ENCODE measurements at regions not wholly inside any gene's neighbourhood (a gene's known extent, or its start where the extent isn't known, plus 50 kb on each side); places are given as distances from the start of the nearest gene placed in this dataset.

DNA sequence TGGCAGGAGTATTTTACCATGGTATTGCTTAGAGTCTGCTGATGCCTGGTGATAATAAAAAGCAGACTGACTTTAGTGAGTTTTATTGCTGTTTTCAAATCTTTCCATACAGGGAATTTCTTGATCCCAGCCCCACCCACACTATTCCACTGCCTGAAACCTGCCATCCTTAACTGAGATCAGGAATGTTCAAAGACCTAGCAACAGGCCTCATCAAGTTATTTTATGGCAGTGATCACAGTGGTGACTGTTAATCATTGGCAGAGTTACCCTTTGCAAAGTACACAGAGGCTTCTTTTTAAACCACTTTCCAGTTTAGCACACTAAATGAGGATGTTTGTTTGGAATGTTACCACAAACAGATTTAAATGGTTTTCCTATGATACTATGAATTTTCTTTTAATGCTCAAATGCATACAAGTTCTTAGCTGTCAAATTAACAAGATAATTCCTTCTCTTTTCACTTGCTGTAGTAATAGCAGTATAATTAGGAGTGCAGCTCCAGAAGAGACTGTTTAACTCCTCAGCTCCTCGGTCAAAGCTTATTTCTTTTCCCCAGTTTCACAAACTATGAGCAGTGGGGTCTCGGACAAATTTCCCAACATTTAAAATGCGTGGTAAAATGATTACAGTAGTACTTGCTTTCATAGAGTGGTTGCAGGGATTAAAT lies 69.9 kb upstream of the USP25 start:
- Histone ChIP-seq H3K9me3 (ENCODE audit: low read depth) (no peaks in the 10 kb centered on the region), H3K36me3 (no peaks in the 10 kb centered on the region), H2AFZ (replicated peaks) (no peak overlapping the region), H3K4me3 (no peak overlapping the region), H3F3A (ENCODE audit: low read depth) (no peaks in the 10 kb centered on the region), H4K20me1 (ENCODE audit: low read depth) (no peaks in the 10 kb centered on the region), H3K4me1 (no peaks in the 10 kb centered on the region), H3K9ac (no peak overlapping the region), H3K79me2 (ENCODE audit: low read depth) (no peaks in the 10 kb centered on the region), H3K27ac (no peak overlapping the region), H3K4me2 (no peak overlapping the region), H3K27me3 (no peaks in the 10 kb centered on the region)
- TF ChIP-seq, protein P1, sequence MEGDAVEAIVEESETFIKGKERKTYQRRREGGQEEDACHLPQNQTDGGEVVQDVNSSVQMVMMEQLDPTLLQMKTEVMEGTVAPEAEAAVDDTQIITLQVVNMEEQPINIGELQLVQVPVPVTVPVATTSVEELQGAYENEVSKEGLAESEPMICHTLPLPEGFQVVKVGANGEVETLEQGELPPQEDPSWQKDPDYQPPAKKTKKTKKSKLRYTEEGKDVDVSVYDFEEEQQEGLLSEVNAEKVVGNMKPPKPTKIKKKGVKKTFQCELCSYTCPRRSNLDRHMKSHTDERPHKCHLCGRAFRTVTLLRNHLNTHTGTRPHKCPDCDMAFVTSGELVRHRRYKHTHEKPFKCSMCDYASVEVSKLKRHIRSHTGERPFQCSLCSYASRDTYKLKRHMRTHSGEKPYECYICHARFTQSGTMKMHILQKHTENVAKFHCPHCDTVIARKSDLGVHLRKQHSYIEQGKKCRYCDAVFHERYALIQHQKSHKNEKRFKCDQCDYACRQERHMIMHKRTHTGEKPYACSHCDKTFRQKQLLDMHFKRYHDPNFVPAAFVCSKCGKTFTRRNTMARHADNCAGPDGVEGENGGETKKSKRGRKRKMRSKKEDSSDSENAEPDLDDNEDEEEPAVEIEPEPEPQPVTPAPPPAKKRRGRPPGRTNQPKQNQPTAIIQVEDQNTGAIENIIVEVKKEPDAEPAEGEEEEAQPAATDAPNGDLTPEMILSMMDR (IDR thresholded peaks at IDR 0.05) = no peak
- no peak for TF ChIP-seq EZH2 (IDR thresholded peaks at IDR 0.05)
- no peak for TF ChIP-seq EZH2phosphoT487 (IDR thresholded peaks at IDR 0.05)
- no peaks in the 10 kb centered on the region for H3K36me3 Mint-ChIP-seq
- no peak overlapping the region for H3K4me3 Mint-ChIP-seq
- H3K27me3 Mint-ChIP-seq (ENCODE audit: insufficient read depth, low read depth) = peaks cover 2% of the 10 kb centered on the region
- DNase-seq (ENCODE audit: low spot score) = no peak
- H3K27ac Mint-ChIP-seq = no peak overlapping the region
- H3K4me1 Mint-ChIP-seq = no peaks in the 10 kb centered on the region
- no peaks in the 10 kb centered on the region for H3K9me3 Mint-ChIP-seq

DNA sequence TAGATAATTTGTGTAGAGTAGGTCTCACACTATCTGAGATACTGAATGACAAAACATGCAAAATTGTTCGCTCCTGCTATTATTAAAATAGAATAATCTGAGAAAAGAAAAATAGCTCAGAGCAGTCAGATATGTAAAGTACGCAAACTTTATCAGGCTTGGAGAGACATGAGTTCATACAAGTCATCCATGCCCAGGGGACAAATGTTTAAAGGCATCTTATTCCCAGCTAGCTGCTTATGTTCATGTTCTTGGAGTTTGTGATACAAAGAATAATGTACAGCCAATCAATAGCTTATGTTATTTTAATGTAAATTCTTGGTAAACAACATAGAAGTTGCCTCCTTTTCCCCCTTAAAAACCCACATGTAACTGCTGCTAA lies 69.4 kb upstream of the USP25 start:
- H3K4me2 ChIP-seq = no peak overlapping the region
- H3K4me1 ChIP-seq = no peaks in the 10 kb centered on the region
- no peak overlapping the region for H3K4me3 ChIP-seq
- TF ChIP-seq EZH2phosphoT487 (IDR thresholded peaks at IDR 0.05) (no peak), EZH2 (IDR thresholded peaks at IDR 0.05) (no peak)
- TF ChIP-seq, protein P1 (IDR thresholded peaks at IDR 0.05) = no peak
- H2AFZ ChIP-seq (replicated peaks) = no peak overlapping the region
- H3F3A ChIP-seq (ENCODE audit: low read depth) = no peaks in the 10 kb centered on the region
- no peak overlapping the region for H3K27ac ChIP-seq
- DNase-seq (ENCODE audit: low spot score) = no peak
- no peak overlapping the region for H3K9ac ChIP-seq
- H4K20me1 ChIP-seq (ENCODE audit: low read depth) = no peaks in the 10 kb centered on the region
- Mint-ChIP-seq H3K4me3 (no peak overlapping the region), H3K27me3 (ENCODE audit: insufficient read depth, low read depth) (peaks cover 2% of the 10 kb centered on the region), H3K27ac (no peak overlapping the region), H3K36me3 (no peaks in the 10 kb centered on the region), H3K9me3 (no peaks in the 10 kb centered on the region), H3K4me1 (no peaks in the 10 kb centered on the region)
- H3K79me2 ChIP-seq (ENCODE audit: low read depth) = no peaks in the 10 kb centered on the region
- H3K27me3 ChIP-seq = no peaks in the 10 kb centered on the region
- no peaks in the 10 kb centered on the region for H3K36me3 ChIP-seq
- no peaks in the 10 kb centered on the region for H3K9me3 ChIP-seq (ENCODE audit: low read depth)

DNA sequence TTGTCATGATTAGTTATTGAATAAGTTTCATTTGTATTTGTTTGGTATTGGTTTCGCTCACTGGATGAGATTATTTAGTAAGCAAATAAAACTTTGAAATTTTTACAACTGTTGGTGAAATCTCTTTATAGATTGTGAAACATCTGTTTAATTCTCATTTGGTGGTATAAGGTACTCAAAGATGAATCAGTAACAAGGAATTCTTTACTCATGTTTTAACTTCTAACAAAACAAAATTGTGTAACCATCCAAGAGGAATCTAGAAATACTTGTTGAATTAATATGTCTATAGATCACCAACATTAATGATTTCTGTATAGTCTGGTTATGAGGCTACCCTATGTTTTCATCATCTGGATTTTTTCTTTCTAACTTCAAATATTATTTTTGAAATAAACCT lies 62.8 kb upstream of the USP25 start:
- no peak overlapping the region for H3K9ac ChIP-seq
- no peaks in the 10 kb centered on the region for H4K20me1 ChIP-seq (ENCODE audit: low read depth)
- no peak overlapping the region for H3K4me2 ChIP-seq
- no peaks in the 10 kb centered on the region for H3K79me2 ChIP-seq (ENCODE audit: low read depth)
- H3K27me3 ChIP-seq = no peaks in the 10 kb centered on the region
- H3K27me3 Mint-ChIP-seq (ENCODE audit: insufficient read depth, low read depth) = no peaks in the 10 kb centered on the region
- no peaks in the 10 kb centered on the region for H3K4me1 Mint-ChIP-seq
- no peak for DNase-seq (ENCODE audit: low spot score)
- no peaks in the 10 kb centered on the region for H3K36me3 ChIP-seq
- no peak overlapping the region for H2AFZ ChIP-seq (replicated peaks)
- no peak overlapping the region for H3K4me3 ChIP-seq
- H3K9me3 ChIP-seq (ENCODE audit: low read depth) = no peaks in the 10 kb centered on the region
- no peak overlapping the region for H3K27ac Mint-ChIP-seq
- no peaks in the 10 kb centered on the region for H3K9me3 Mint-ChIP-seq
- H3K4me1 ChIP-seq = no peaks in the 10 kb centered on the region
- H3K36me3 Mint-ChIP-seq = no peaks in the 10 kb centered on the region
- H3K4me3 Mint-ChIP-seq = no peak overlapping the region
- H3K27ac ChIP-seq = no peak overlapping the region
- H3F3A ChIP-seq (ENCODE audit: low read depth) = no peaks in the 10 kb centered on the region
- TF ChIP-seq EZH2phosphoT487 (IDR thresholded peaks at IDR 0.05) = no peak
- TF ChIP-seq, protein P1 (IDR thresholded peaks at IDR 0.05) = no peak
- no peak for TF ChIP-seq EZH2 (IDR thresholded peaks at IDR 0.05)

Measured in neural progenitor cell (in vitro differentiated cells).